ENCODE measurements at regions not wholly inside any gene's neighbourhood (a gene's known extent, or its start where the extent isn't known, plus 50 kb on each side); places are given as distances from the start of the nearest gene placed in this dataset.

DNA sequence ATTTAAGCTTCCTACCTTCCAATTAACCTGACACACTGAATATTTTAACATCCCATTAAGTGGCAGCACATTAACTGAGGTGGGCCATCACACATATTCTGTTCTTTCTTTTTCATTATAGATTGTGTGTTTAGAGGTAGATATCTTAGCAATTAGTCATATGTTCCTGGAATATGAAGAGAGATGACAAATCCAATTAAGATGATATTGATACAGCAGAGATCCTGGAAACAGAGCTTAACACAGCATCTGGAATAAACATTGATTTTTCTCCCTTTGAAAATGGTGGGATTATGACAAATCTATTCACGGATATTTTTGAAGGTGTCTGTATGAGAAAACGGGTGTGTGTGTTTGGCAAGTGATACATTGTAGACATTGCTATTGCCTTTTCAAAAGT is 448.0 kb downstream of the CDH10 start:
- no peak overlapping the region for H3K27ac ChIP-seq (ENCODE audit: low read depth, low read length, poor library complexity, severe bottlenecking)
- CTCF ChIA-PET (ENCODE audit: unreplicated experiment) = no interaction called here
- H3K9me2 ChIP-seq (ENCODE audit: insufficient read depth, low read length) = no peaks in the 10 kb centered on the region
- H3K4me3 ChIP-seq (ENCODE audit: low read depth, low read length, poor library complexity, severe bottlenecking) = no peak overlapping the region
- no peak for DNase-seq (ENCODE audit: low spot score)
- POLR2A ChIA-PET = no interaction called here
- H3K9me3 ChIP-seq (ENCODE audit: low read length) = no peaks in the 10 kb centered on the region
- no peak overlapping the region for H3K4me2 ChIP-seq (ENCODE audit: low read length)
- H3K36me3 ChIP-seq (ENCODE audit: insufficient read depth, low read length) = no peaks in the 10 kb centered on the region
- no peak overlapping the region for H2AFZ ChIP-seq (ENCODE audit: low read length)
- H4K20me1 ChIP-seq (ENCODE audit: insufficient read depth, low read length) = no peaks in the 10 kb centered on the region
- no TSS peak for BruUV-seq (replicated peaks)
- no peaks in the 10 kb centered on the region for H3K79me2 ChIP-seq (ENCODE audit: insufficient read depth, low read depth, low read length)
- intact Hi-C loops (cut with micrococcal nuclease; ENCODE audit: unreplicated experiment) = no loop called here
- TF ChIP-seq EZH2phosphoT487 (IDR thresholded peaks at IDR 0.05; ENCODE audit: borderline replicate concordance, low read depth, low read length) = no peak
- TF ChIP-seq CTCF (conservative IDR thresholded peaks at IDR 0.05; ENCODE audit: low read length) = no peak
- no peaks in the 10 kb centered on the region for H3K4me1 ChIP-seq (ENCODE audit: insufficient read depth, low read length, poor library complexity, severe bottlenecking)

DNA sequence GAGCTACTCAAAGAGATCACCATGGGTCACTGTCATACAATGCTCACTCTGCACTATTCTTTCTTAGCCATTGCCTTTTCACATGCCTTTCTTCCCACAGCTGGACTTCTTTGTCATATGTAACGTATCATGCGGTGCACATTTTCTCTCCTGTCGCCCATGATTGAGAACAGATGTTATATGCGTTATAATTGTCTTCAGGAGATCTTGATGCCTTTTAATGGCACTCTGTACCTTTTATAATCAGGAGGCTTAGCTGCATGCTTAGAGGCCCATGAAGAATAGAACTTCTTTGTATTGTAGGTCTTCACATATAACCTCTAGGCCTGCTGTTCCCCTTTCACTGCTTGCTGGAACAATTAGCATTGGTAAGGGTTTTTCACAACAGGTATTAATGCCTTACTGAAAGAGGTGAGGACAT is 436.1 kb downstream of the CDH10 start:
- H3K79me2 ChIP-seq (ENCODE audit: insufficient read depth, low read depth, low read length) = no peaks in the 10 kb centered on the region
- H3K36me3 ChIP-seq (ENCODE audit: insufficient read depth, low read length) = no peaks in the 10 kb centered on the region
- no peak overlapping the region for H2AFZ ChIP-seq (ENCODE audit: low read length)
- DNase-seq (ENCODE audit: low spot score) = no peak
- no peak overlapping the region for H3K4me2 ChIP-seq (ENCODE audit: low read length)
- H3K4me3 ChIP-seq (ENCODE audit: low read depth, low read length, poor library complexity, severe bottlenecking) = no peak overlapping the region
- CTCF ChIA-PET (ENCODE audit: unreplicated experiment) = interaction anchor here (0.6 kb wide), 1 partner anchor 24 kb away, joined by 3 read pairs; no protein-coding TSS in a partner anchor
- no peaks in the 10 kb centered on the region for H4K20me1 ChIP-seq (ENCODE audit: insufficient read depth, low read length)
- intact Hi-C loops (cut with micrococcal nuclease; ENCODE audit: unreplicated experiment) = no loop called here
- POLR2A ChIA-PET = no interaction called here
- no peak overlapping the region for H3K27ac ChIP-seq (ENCODE audit: low read depth, low read length, poor library complexity, severe bottlenecking)
- TF ChIP-seq CTCF (conservative IDR thresholded peaks at IDR 0.05; ENCODE audit: low read length) = no peak
- TF ChIP-seq EZH2phosphoT487 (IDR thresholded peaks at IDR 0.05; ENCODE audit: borderline replicate concordance, low read depth, low read length) = no peak
- BruUV-seq (replicated peaks) = no TSS peak
- H3K9me2 ChIP-seq (ENCODE audit: insufficient read depth, low read length) = no peaks in the 10 kb centered on the region
- H3K9me3 ChIP-seq (ENCODE audit: low read length) = no peaks in the 10 kb centered on the region
- no peaks in the 10 kb centered on the region for H3K4me1 ChIP-seq (ENCODE audit: insufficient read depth, low read length, poor library complexity, severe bottlenecking)

DNA sequence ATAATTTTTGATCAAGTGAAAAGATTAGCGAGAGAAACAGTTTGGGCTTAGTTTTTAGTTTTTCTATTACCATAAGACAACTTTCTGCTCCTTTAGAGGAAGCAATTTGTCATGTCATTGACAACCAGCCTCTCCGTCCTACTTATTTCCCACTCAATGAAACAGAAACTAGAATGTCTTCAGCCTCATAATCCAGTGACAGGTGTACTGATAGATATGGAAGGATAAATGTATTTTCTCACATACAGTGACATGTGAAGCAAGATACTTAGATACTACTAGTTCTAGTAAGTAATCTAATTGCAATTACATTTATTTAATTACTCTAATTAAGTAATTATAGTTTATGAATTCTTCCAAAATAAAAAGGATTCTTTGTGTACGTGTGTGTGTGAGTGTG is 429.7 kb downstream of the CDH10 start:
- no peak overlapping the region for H2AFZ ChIP-seq (ENCODE audit: low read length)
- no peak for DNase-seq (ENCODE audit: low spot score)
- no peaks in the 10 kb centered on the region for H3K79me2 ChIP-seq (ENCODE audit: insufficient read depth, low read depth, low read length)
- no peak for TF ChIP-seq EZH2phosphoT487 (IDR thresholded peaks at IDR 0.05; ENCODE audit: borderline replicate concordance, low read depth, low read length)
- no peak for TF ChIP-seq CTCF (conservative IDR thresholded peaks at IDR 0.05; ENCODE audit: low read length)
- BruUV-seq (replicated peaks) = no TSS peak
- no peaks in the 10 kb centered on the region for H3K4me1 ChIP-seq (ENCODE audit: insufficient read depth, low read length, poor library complexity, severe bottlenecking)
- H3K36me3 ChIP-seq (ENCODE audit: insufficient read depth, low read length) = no peaks in the 10 kb centered on the region
- CTCF ChIA-PET (ENCODE audit: unreplicated experiment) = no interaction called here
- no peak overlapping the region for H3K27ac ChIP-seq (ENCODE audit: low read depth, low read length, poor library complexity, severe bottlenecking)
- intact Hi-C loops (cut with micrococcal nuclease; ENCODE audit: unreplicated experiment) = no loop called here
- no peak overlapping the region for H3K4me3 ChIP-seq (ENCODE audit: low read depth, low read length, poor library complexity, severe bottlenecking)
- no peaks in the 10 kb centered on the region for H3K9me2 ChIP-seq (ENCODE audit: insufficient read depth, low read length)
- POLR2A ChIA-PET = no interaction called here
- no peak overlapping the region for H3K4me2 ChIP-seq (ENCODE audit: low read length)
- no peaks in the 10 kb centered on the region for H4K20me1 ChIP-seq (ENCODE audit: insufficient read depth, low read length)
- no peaks in the 10 kb centered on the region for H3K9me3 ChIP-seq (ENCODE audit: low read length)

Data from OCI-LY7 (cell line).